ENCODE measurements at regions not wholly inside any gene's neighbourhood (a gene's known extent, or its start where the extent isn't known, plus 50 kb on each side); places are given as distances from the start of the nearest gene placed in this dataset.

DNA sequence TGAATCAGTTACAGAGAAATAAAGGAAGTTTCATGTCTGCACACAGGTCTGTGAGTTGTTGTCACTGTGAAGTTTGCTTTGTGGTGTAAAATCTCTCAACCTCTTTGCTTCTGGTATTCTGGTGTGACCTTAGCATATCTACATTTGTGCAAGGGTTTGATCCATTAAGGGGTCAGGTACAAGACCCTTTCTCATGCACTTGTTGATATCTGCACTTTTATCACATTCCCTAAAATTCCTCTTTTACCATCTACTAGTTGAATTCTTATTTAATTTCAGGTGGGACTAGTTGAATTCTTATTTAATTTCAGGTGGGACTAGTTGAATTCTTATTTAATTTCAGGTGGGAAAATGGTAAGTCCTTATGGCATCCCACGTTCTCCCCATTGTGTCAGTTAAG, 306.7 kb upstream of the ZNF608 start:
- TF ChIP-seq SIN3A (IDR thresholded peaks at IDR 0.05; ENCODE audit: low read depth, low read length): no peak
- no peak for TF ChIP-seq EZH2 (IDR thresholded peaks at IDR 0.05; ENCODE audit: borderline replicate concordance, control insufficient read depth, low read depth, low read length)
- no peak for TF ChIP-seq CHD2 (IDR thresholded peaks at IDR 0.05; ENCODE audit: borderline replicate concordance, low read depth, low read length)
- TF ChIP-seq POLR2A (IDR thresholded peaks at IDR 0.05; ENCODE audit: low read depth, low read length): no peak
- no peak for TF ChIP-seq RFX5 (IDR thresholded peaks at IDR 0.05; ENCODE audit: low read depth, low read length)
- TF ChIP-seq TBL1XR1 (IDR thresholded peaks at IDR 0.05; ENCODE audit: low read depth, low read length): no peak
- no peak for TF ChIP-seq STAT1 (conservative IDR thresholded peaks at IDR 0.05)

All from GM12878 (cell line).